ENCODE measurements at regions not wholly inside any gene's neighbourhood (a gene's known extent, or its start where the extent isn't known, plus 50 kb on each side); places are given as distances from the start of the nearest gene placed in this dataset.

- Histone ChIP-seq H3K9me2 (replicated peaks; ENCODE audit: insufficient read depth) (no peaks in the 10 kb centered on the region), H3K27ac (no peak overlapping the region), H4K20me1 (ENCODE audit: insufficient read depth, poor library complexity, severe bottlenecking) (no peaks in the 10 kb centered on the region), H3K4me3 (no peak overlapping the region), H3K9me3 (ENCODE audit: low read depth) (no peaks in the 10 kb centered on the region), H3K4me1 (ENCODE audit: insufficient read depth) (no peaks in the 10 kb centered on the region), H2AFZ (no peak overlapping the region), H3K36me3 (replicated peaks; ENCODE audit: insufficient read depth, low read depth) (no peaks in the 10 kb centered on the region), H3K4me2 (no peak overlapping the region), H3K79me2 (no peaks in the 10 kb centered on the region), H3K27me3 (no peaks in the 10 kb centered on the region)
- 80% methylated on average over 3 of the region's 3 CpGs for WGBS (ENCODE audit: low lambda C conversion rate, missing lambda C conversion rate)
- TF ChIP-seq EZH2phosphoT487 (IDR thresholded peaks at IDR 0.05; ENCODE audit: low read depth, severe bottlenecking, unreplicated experiment) (no peak), CTCF (IDR thresholded peaks at IDR 0.05; ENCODE audit: poor library complexity) (no peak), EZH2 (IDR thresholded peaks at IDR 0.05; ENCODE audit: borderline replicate concordance) (no peak)
- DNase-seq (ENCODE audit: low spot score): no peak
Measured at GRCh38 chrX:20670611-20671010, 403.9 kb upstream of the RPS6KA3 start.

- no peak overlapping the region for H3K27ac ChIP-seq
- WGBS (ENCODE audit: low lambda C conversion rate, missing lambda C conversion rate): 92% methylated on average over 1 of the region's 1 CpG
- no peak for DNase-seq (ENCODE audit: low spot score)
- H3K27me3 ChIP-seq: no peaks in the 10 kb centered on the region
- no peaks in the 10 kb centered on the region for H3K9me3 ChIP-seq (ENCODE audit: low read depth)
- H3K4me1 ChIP-seq (ENCODE audit: insufficient read depth): no peaks in the 10 kb centered on the region
- no peak overlapping the region for H3K4me2 ChIP-seq
- no peaks in the 10 kb centered on the region for H4K20me1 ChIP-seq (ENCODE audit: insufficient read depth, poor library complexity, severe bottlenecking)
- no peaks in the 10 kb centered on the region for H3K9me2 ChIP-seq (replicated peaks; ENCODE audit: insufficient read depth)
- H2AFZ ChIP-seq: no peak overlapping the region
- H3K79me2 ChIP-seq: no peaks in the 10 kb centered on the region
- no peaks in the 10 kb centered on the region for H3K36me3 ChIP-seq (replicated peaks; ENCODE audit: insufficient read depth, low read depth)
- no peak for TF ChIP-seq EZH2phosphoT487 (IDR thresholded peaks at IDR 0.05; ENCODE audit: low read depth, severe bottlenecking, unreplicated experiment)
- H3K4me3 ChIP-seq: no peak overlapping the region
Measured at GRCh38 chrX:20668550-20668949, 401.8 kb upstream of the RPS6KA3 start.

- TF ChIP-seq EZH2 (IDR thresholded peaks at IDR 0.05; ENCODE audit: borderline replicate concordance): no peak
- no peak for TF ChIP-seq EZH2phosphoT487 (IDR thresholded peaks at IDR 0.05; ENCODE audit: low read depth, severe bottlenecking, unreplicated experiment)
- TF ChIP-seq CTCF (IDR thresholded peaks at IDR 0.05; ENCODE audit: poor library complexity): no peak
- Histone ChIP-seq H3K79me2 (no peaks in the 10 kb centered on the region), H2AFZ (no peak overlapping the region), H4K20me1 (ENCODE audit: insufficient read depth, poor library complexity, severe bottlenecking) (no peaks in the 10 kb centered on the region), H3K9me2 (replicated peaks; ENCODE audit: insufficient read depth) (no peaks in the 10 kb centered on the region), H3K4me2 (no peak overlapping the region), H3K9me3 (ENCODE audit: low read depth) (no peaks in the 10 kb centered on the region), H3K27ac (no peak overlapping the region), H3K4me3 (no peak overlapping the region), H3K27me3 (no peaks in the 10 kb centered on the region), H3K4me1 (ENCODE audit: insufficient read depth) (no peaks in the 10 kb centered on the region), H3K36me3 (replicated peaks; ENCODE audit: insufficient read depth, low read depth) (no peaks in the 10 kb centered on the region)
- DNase-seq (ENCODE audit: low spot score): no peak
- 57% methylated on average over 3 of the region's 3 CpGs for WGBS (ENCODE audit: low lambda C conversion rate, missing lambda C conversion rate)
Measured at GRCh38 chrX:20666331-20666730, 399.6 kb upstream of the RPS6KA3 start.

- Histone ChIP-seq H3K9me3 (ENCODE audit: low read depth) (no peaks in the 10 kb centered on the region), H3K9me2 (replicated peaks; ENCODE audit: insufficient read depth) (no peaks in the 10 kb centered on the region), H4K20me1 (ENCODE audit: insufficient read depth, poor library complexity, severe bottlenecking) (no peaks in the 10 kb centered on the region), H3K27me3 (no peaks in the 10 kb centered on the region), H3K4me3 (no peak overlapping the region), H3K79me2 (no peaks in the 10 kb centered on the region), H3K4me2 (no peak overlapping the region), H3K27ac (no peak overlapping the region), H3K4me1 (ENCODE audit: insufficient read depth) (no peaks in the 10 kb centered on the region), H3K36me3 (replicated peaks; ENCODE audit: insufficient read depth, low read depth) (no peaks in the 10 kb centered on the region), H2AFZ (no peak overlapping the region)
- 62% methylated on average over 5 of the region's 5 CpGs for WGBS (ENCODE audit: low lambda C conversion rate, missing lambda C conversion rate)
- no peak for TF ChIP-seq EZH2 (IDR thresholded peaks at IDR 0.05; ENCODE audit: borderline replicate concordance)
- no peak for TF ChIP-seq CTCF (IDR thresholded peaks at IDR 0.05; ENCODE audit: poor library complexity)
- TF ChIP-seq EZH2phosphoT487 (IDR thresholded peaks at IDR 0.05; ENCODE audit: low read depth, severe bottlenecking, unreplicated experiment): no peak
- DNase-seq (ENCODE audit: low spot score): no peak
Measured at GRCh38 chrX:20665481-20665880, 398.8 kb upstream of the RPS6KA3 start.

Measured in hepatocyte (in vitro differentiated cells).